MM.1S (cell line): ENCODE measurements at regions not wholly inside any gene's neighbourhood (a gene's known extent, or its start where the extent isn't known, plus 50 kb on each side); places are given as distances from the start of the nearest gene placed in this dataset.

Experiments used
- DNase-seq: peaks from one replicate; pipeline ENCODE4 v3.0.0-alpha.2; 2015
- H2AFZ ChIP-seq: fragments of 300-600 bp; sonication (generic); 2 replicates; pipeline ENCODE4 v1.6.0; 2016; ENCODE audit warnings: antibody characterized with exemption, low read length
- H3F3A ChIP-seq: fragments of 300-600 bp; sonication (generic); 2 replicates; pipeline ENCODE4 v1.6.1; 2016; ENCODE audit warnings: mild to moderate bottlenecking, antibody characterized with exemption, low read length, moderate library complexity, mixed read lengths; ENCODE audit not compliant: insufficient read depth
- H3K27ac ChIP-seq: fragments of 300-600 bp; sonication (generic); 2 replicates; pipeline ENCODE4 v1.5.1; 2016; ENCODE audit warnings: mild to moderate bottlenecking, low read length
- H3K27me3 ChIP-seq: fragments of 300-600 bp; sonication (generic); replicated peaks from 2 replicates; pipeline ENCODE4 v1.6.0; 2016; ENCODE audit warnings: low read length; ENCODE audit not compliant: insufficient read depth
- H3K36me3 ChIP-seq: fragments of 300-600 bp; sonication (generic); replicated peaks from 2 replicates; pipeline ENCODE4 v1.6.1; 2016; ENCODE audit warnings: mild to moderate bottlenecking, low read length, mixed read lengths; ENCODE audit not compliant: insufficient read depth
- H3K4me1 ChIP-seq: fragments of 300-600 bp; sonication (generic); 2 replicates; pipeline ENCODE4 v1.6.1; 2016; ENCODE audit warnings: low read length, mixed read lengths
- H3K4me2 ChIP-seq: fragments of 300-600 bp; sonication (generic); 2 replicates; pipeline ENCODE4 v1.6.0; 2016; ENCODE audit warnings: low read depth, low read length
- H3K4me3 ChIP-seq: fragments of 300-600 bp; sonication (generic); 2 replicates; pipeline ENCODE4 v1.5.1; 2016; ENCODE audit warnings: low read length, mixed read lengths
- H3K79me2 ChIP-seq: fragments of 300-600 bp; sonication (generic); 2 replicates; pipeline ENCODE4 v1.6.1; 2016; ENCODE audit warnings: mixed run types, low read length, mixed read lengths
- H3K9ac ChIP-seq: fragments of 300-600 bp; sonication (generic); 2 replicates; pipeline ENCODE4 v1.6.1; 2016; ENCODE audit warnings: low read length, mixed read lengths
- H3K9me2 ChIP-seq: fragments of 300-600 bp; sonication (generic); replicated peaks from 2 replicates; pipeline ENCODE4 v1.6.1; 2016; ENCODE audit warnings: mild to moderate bottlenecking, low read length, mixed read lengths; ENCODE audit not compliant: insufficient read depth
- H3K9me3 ChIP-seq: fragments of 300-600 bp; sonication (generic); replicated peaks from 2 replicates; pipeline ENCODE4 v1.6.1; 2016; ENCODE audit warnings: mild to moderate bottlenecking, low read length, mixed read lengths; ENCODE audit not compliant: insufficient read depth
- H4K20me1 ChIP-seq: fragments of 300-600 bp; sonication (generic); 2 replicates; pipeline ENCODE4 v1.6.1; 2016; ENCODE audit warnings: mild to moderate bottlenecking, low read length, moderate library complexity, mixed read lengths; ENCODE audit not compliant: insufficient read depth
- EZH2 ChIP-seq: fragments of 300-600 bp; sonication (generic); optimal IDR thresholded peaks from 2 replicates; pipeline ENCODE3; 2017; ENCODE audit warnings: low read depth, mild to moderate bottlenecking, antibody characterized with exemption, low read length, mixed read lengths
- EZH2phosphoT487 ChIP-seq: fragments of 300-600 bp; sonication (generic); IDR thresholded peaks from 2 replicates; pipeline ENCODE4 v1.6.1; 2018; ENCODE audit warnings: antibody characterized with exemption, low read length
- TF ChIP-seq, protein P1 (sequence below): fragments of 300-600 bp; sonication (generic); IDR thresholded peaks from 2 replicates; pipeline ENCODE4 v1.5.1; 2016; ENCODE audit warnings: antibody characterized with exemption, low read length, mixed read lengths

DNA sequence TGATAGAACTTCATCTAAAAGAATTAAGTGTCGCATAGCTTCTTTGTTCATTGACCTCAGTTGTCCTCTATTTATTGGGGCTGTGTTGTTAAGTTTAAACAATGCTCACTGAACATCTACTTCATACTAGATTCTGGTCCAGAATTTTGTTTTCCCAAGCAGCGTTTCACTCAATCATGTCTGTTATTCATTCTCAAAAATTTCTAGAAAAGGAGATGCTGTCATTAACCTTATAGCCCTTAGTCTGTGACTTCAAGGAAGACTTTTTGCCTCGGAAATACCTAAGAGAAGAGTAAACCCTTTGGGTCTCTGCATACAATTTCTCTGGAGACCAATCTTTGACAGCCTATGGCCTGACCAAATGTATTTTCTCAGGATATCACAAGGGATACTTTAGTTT, 171.7 kb downstream of the FGF1 start:
- no peak for DNase-seq
- no peaks in the 10 kb centered on the region for H4K20me1 ChIP-seq
- no peaks in the 10 kb centered on the region for H3K9me3 ChIP-seq
- H3F3A ChIP-seq: no peaks in the 10 kb centered on the region
- no peak overlapping the region for H3K27ac ChIP-seq
- H2AFZ ChIP-seq: no peak overlapping the region
- TF ChIP-seq EZH2phosphoT487 (no peak), EZH2 (no peak)
- TF ChIP-seq, protein P1, sequence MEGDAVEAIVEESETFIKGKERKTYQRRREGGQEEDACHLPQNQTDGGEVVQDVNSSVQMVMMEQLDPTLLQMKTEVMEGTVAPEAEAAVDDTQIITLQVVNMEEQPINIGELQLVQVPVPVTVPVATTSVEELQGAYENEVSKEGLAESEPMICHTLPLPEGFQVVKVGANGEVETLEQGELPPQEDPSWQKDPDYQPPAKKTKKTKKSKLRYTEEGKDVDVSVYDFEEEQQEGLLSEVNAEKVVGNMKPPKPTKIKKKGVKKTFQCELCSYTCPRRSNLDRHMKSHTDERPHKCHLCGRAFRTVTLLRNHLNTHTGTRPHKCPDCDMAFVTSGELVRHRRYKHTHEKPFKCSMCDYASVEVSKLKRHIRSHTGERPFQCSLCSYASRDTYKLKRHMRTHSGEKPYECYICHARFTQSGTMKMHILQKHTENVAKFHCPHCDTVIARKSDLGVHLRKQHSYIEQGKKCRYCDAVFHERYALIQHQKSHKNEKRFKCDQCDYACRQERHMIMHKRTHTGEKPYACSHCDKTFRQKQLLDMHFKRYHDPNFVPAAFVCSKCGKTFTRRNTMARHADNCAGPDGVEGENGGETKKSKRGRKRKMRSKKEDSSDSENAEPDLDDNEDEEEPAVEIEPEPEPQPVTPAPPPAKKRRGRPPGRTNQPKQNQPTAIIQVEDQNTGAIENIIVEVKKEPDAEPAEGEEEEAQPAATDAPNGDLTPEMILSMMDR: no peak
- no peaks in the 10 kb centered on the region for H3K9me2 ChIP-seq
- no peaks in the 10 kb centered on the region for H3K79me2 ChIP-seq
- H3K27me3 ChIP-seq: no peaks in the 10 kb centered on the region
- no peak overlapping the region for H3K9ac ChIP-seq
- H3K4me3 ChIP-seq: no peak overlapping the region
- H3K4me2 ChIP-seq: no peak overlapping the region
- no peaks in the 10 kb centered on the region for H3K4me1 ChIP-seq
- no peaks in the 10 kb centered on the region for H3K36me3 ChIP-seq

DNA sequence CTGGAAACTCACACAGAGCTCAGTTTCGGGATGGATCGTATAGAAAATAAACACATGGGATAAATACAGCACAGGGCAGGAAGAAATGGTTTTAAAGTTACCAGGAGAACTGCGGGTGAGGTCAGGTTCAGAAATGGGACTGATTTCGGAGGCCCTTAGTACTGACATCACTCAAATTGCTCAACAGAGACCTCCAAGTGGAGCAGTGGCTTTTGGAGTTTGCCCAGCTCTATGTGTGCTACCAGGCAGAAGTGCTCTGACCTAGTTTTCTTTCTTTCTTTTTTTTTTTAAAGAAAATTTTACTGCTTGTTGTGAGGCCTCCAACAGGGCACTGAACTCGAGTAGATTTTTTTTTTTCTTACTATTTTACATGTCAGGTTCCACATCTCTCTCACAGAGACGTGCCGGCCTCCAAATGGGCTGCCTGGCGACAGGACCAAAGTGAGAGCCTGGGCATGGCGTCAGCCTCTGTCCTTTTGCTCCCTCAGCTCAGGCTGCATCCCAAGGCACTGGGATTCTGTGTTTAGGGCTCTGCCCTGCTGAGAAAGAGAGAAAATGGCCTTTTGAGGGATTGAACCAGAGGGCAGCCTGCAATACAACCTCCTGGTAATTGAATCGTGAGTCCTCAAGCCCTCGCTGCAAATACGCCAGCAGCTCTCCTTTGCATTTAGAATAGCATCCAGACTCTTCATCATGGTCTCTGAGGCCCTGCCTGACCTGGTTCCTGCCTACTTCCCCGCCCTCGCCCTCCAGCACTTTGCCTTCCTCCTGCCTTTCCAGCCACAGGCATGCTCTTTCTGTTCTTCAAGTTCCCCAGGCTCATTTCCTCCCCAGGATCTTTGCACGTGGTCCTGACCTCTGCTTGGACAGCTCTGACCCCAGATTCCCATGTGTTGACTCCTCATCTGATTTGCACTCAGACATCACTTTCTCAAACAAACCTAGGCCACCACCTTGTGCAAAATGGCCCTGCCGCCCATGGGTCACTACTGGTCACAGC, 173.5 kb downstream of the FGF1 start:
- H3K79me2 ChIP-seq: no peaks in the 10 kb centered on the region
- no peaks in the 10 kb centered on the region for H3K27me3 ChIP-seq
- no peak overlapping the region for H3K4me3 ChIP-seq
- no peaks in the 10 kb centered on the region for H3K4me1 ChIP-seq
- no peaks in the 10 kb centered on the region for H3K9me2 ChIP-seq
- no peak overlapping the region for H3K4me2 ChIP-seq
- no peaks in the 10 kb centered on the region for H3K9me3 ChIP-seq
- no peaks in the 10 kb centered on the region for H4K20me1 ChIP-seq
- no peak for DNase-seq
- H3K9ac ChIP-seq: no peak overlapping the region
- TF ChIP-seq EZH2 (no peak), EZH2phosphoT487 (no peak)
- TF ChIP-seq, protein P1: no peak
- H3K36me3 ChIP-seq: no peaks in the 10 kb centered on the region
- no peak overlapping the region for H2AFZ ChIP-seq
- H3K27ac ChIP-seq: no peak overlapping the region
- no peaks in the 10 kb centered on the region for H3F3A ChIP-seq

DNA sequence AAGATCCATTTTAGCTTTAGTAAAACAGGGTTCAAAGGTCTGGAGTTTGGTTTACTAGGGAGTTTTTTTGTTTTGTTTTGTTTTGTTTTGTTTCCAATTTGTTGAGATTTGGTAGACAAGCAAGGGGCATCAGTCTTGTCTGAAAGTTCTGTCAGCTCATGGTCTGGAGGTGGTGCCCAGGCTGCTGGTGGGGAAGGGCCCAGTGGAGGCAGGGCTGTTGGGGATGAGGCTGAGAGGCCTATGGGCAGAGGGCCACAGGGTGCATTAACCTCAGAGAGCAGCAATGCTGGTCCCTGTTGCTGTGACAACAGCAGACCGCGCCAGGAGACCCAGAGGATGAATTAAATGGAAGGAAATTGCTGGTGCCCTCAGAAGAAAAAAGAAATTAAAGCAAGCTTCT, 174.5 kb downstream of the FGF1 start:
- Histone ChIP-seq H3K4me2 (no peak overlapping the region), H4K20me1 (no peaks in the 10 kb centered on the region), H3K9ac (no peak overlapping the region), H3K4me1 (no peaks in the 10 kb centered on the region), H3K4me3 (no peak overlapping the region), H3K36me3 (no peaks in the 10 kb centered on the region), H3F3A (no peaks in the 10 kb centered on the region), H3K9me3 (no peaks in the 10 kb centered on the region), H3K79me2 (no peaks in the 10 kb centered on the region), H3K27ac (no peak overlapping the region), H3K27me3 (no peaks in the 10 kb centered on the region), H3K9me2 (no peaks in the 10 kb centered on the region), H2AFZ (no peak overlapping the region)
- TF ChIP-seq EZH2phosphoT487: no peak
- no peak for TF ChIP-seq EZH2
- TF ChIP-seq, protein P1: no peak
- no peak for DNase-seq
